RWPE1 (cell line): ENCODE measurements at regions not wholly inside any gene's neighbourhood (a gene's known extent, or its start where the extent isn't known, plus 50 kb on each side); places are given as distances from the start of the nearest gene placed in this dataset.
"Not testable (repeated sequence)": the region's sequence is repeated elsewhere in the genome, so short reads cannot be mapped to it uniquely, and the experiment has no call there.

Experiments used
- CTCF ChIA-PET: fragments of 350-600 bp; sonication (Branson Sonifier 250); formaldehyde crosslinking; extraction: SDS; loops from one replicate; lab custom pipeline; 2021; lab: Yijun Ruan, JAX
- POLR2A ChIA-PET: fragments of 400-600 bp; formaldehyde crosslinking; extraction: SDS; loops from one replicate; lab custom pipeline; 2020; ENCODE audit warnings: antibody characterized with exemption; ENCODE audit not compliant: low non-redundant PET; lab: Yijun Ruan, JAX
- DNase-seq: peaks from one replicate; pipeline ENCODE4 v3.0.0; 2012; ENCODE audit warnings: low spot score
- H3K27ac ChIP-seq: fragments of 450-650 bp; 2 replicates; pipeline ENCODE4 v1.5.1; 2017
- CTCF ChIP-seq: fragments of 450-650 bp; conservative IDR thresholded peaks from 2 replicates; pipeline ENCODE4 v1.5.1; 2017; ENCODE audit warnings: low read depth, mild to moderate bottlenecking

GRCh38 chr2:61605245-61605644 lies 67.1 kb upstream of the XPO1 start:
- ChIA-PET POLR2A (no interaction called here), CTCF (no interaction called here)
- no peak for DNase-seq
- TF ChIP-seq CTCF, result no peak
- no peak overlapping the region for H3K27ac ChIP-seq

- TF ChIP-seq CTCF, result no peak
- ChIA-PET POLR2A (no interaction called here), CTCF (interaction anchor here (0.6 kb wide), 1 partner anchor 13 kb away, joined by 3 read pairs; no protein-coding TSS in a partner anchor)
- DNase-seq, result no peak
- no peak overlapping the region for H3K27ac ChIP-seq
Observed at GRCh38 chr2:61604433-61604832, 66.3 kb upstream of the XPO1 start.

- CTCF ChIA-PET, result interaction anchor here (0.6 kb wide), 1 partner anchor 141 kb away, joined by 4 read pairs; no protein-coding TSS in a partner anchor
- H3K27ac ChIP-seq, DNase-seq, POLR2A ChIA-PET: not testable (repeated sequence)
Observed at GRCh38 chr2:61598515-61599156, 60.5 kb upstream of the XPO1 start.

- no peak overlapping the region for H3K27ac ChIP-seq
- POLR2A ChIA-PET, result interaction anchor here (0.7 kb wide), 1 partner anchor 42 kb away, joined by 6 read pairs; no protein-coding TSS in a partner anchor
- no peak for TF ChIP-seq CTCF
- CTCF ChIA-PET, result interaction anchor here (0.6 kb wide), 1 partner anchor 134 kb away, joined by 3 read pairs; no protein-coding TSS in a partner anchor
- DNase-seq, result no peak
Observed at GRCh38 chr2:61597300-61598289, 59.4 kb upstream of the XPO1 start.

GRCh38 chr2:61594201-61594600 lies 56.0 kb upstream of the XPO1 start:
- H3K27ac ChIP-seq, POLR2A ChIA-PET, DNase-seq, CTCF ChIA-PET: not testable (repeated sequence)

- CTCF ChIA-PET, DNase-seq, POLR2A ChIA-PET, H3K27ac ChIP-seq: not testable (repeated sequence)
Observed at GRCh38 chr2:61593648-61594047, 55.5 kb upstream of the XPO1 start.

- TF ChIP-seq CTCF, result no peak
- ChIA-PET POLR2A (no interaction called here), CTCF (no interaction called here)
- H3K27ac ChIP-seq, result no peak overlapping the region
- no peak for DNase-seq
Observed at GRCh38 chr2:61590214-61590613, 52.1 kb upstream of the XPO1 start.
